GM04503 (cell line): ENCODE measurements at regions not wholly inside any gene's neighbourhood (a gene's known extent, or its start where the extent isn't known, plus 50 kb on each side); places are given as distances from the start of the nearest gene placed in this dataset.
"Not testable (repeated sequence)": the region's sequence is repeated elsewhere in the genome, so short reads cannot be mapped to it uniquely, and the experiment has no call there.

Experiments
- DNase-seq: peaks from one replicate; pipeline ENCODE4 v3.0.0-alpha.2; 2012; ENCODE audit warnings: low read depth

DNA sequence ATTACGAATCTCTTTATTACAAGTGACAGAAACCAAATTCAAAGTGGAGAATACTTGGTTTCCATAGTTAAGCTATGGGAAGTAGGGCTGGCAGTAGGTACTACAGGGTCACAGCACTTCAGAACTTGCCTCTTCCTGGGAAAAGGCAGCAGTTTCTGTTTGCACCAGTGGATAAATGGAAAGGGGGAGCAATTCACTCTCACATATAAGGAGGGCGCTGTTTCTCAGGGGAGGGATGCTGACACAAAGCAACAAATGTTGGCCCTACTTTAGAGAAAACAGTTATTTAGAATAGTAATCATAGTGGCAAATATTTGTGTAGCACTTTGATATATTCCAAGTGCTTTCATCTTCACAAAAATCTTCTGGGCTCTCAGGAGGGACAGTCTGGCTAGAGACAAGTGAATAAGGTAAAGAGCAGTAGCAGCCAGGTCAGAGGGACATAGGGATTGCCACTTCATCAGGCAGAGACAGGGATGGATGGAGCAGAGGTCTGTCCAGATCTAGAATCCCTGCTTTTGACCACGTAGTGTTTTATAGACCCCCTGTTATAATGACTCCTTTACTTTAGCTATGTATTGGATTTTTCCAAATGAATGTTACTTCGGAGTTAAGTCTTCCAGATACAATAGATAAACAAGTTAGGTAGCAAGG lies 554.8 kb upstream of the SGCD start:
- no peak for DNase-seq

DNA sequence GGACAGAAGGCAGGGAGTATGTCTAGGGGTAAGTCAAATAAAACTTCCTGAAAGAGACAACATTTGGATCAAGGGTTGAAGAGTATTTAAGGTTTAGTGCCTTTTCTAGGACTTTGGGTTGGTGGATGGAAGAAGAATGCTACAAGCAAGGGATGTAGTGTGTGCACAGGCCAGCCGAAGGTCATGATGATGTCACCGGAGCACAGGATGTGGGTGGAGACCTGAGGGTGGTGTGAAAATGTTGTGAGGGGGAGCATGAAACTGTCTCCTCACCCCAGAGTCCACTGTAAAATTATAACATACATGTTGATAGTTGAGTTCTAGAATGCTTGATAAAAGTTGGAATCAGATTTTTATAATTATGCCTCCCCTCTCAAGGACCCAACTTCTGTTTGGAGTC lies 553.3 kb upstream of the SGCD start:
- no peak for DNase-seq

DNA sequence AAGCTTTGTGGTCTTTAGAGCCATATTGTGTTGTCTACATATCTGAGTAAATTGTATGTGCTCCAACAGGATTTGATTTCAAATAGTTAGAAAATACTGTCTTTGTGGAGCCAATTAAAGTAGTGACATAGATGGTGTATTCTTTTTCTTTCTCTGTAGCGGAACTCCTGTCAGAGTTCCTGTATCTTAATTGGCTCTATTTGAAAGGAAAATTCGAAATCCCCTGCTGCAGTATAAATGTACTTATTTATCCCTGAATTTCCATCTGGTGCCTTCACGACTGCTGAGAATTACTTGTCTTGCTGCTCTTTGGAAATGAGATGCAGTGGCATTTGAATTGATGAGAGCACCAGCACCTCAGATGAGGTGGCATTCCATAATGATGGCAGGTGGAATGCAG lies 546.7 kb upstream of the SGCD start:
- DNase-seq = no peak

DNA sequence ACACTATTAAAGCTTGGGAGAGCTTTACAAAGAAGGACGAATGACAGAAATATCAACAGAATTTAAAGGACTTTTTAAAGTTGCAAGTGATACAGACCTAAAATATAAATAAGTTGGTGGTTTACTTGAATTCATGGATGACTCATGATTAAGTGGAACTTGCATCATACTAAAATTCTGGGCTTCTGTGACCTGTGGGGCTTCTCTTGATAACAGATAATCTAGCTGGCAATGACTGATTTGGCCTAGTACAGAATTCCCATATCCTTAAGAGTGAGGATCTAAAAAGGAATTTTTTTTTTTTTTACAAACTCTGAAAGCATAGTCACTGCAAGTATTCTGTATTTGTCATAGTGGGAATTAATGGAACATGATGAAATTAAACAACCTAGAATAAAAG lies 543.7 kb upstream of the SGCD start:
- no peak for DNase-seq

DNA sequence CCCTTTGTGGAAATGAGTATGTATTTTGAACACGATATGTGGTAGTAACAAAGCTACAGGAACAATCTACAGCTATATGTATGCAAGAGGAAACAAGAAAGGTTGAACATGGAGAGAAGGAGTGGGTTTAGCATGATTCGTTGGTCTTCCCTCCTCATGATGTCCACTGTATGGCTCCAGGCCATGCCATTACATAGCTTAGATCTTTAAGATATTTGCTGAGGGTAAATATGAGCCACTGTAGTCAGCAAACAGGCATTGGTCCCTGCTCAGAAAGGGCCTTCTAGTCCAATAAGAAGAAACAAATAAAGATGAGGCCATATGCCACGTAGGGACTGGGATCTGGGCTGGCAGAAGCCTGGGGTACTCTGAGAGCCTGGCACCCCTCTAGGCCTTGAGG lies 543.2 kb upstream of the SGCD start:
- no peak for DNase-seq

DNA sequence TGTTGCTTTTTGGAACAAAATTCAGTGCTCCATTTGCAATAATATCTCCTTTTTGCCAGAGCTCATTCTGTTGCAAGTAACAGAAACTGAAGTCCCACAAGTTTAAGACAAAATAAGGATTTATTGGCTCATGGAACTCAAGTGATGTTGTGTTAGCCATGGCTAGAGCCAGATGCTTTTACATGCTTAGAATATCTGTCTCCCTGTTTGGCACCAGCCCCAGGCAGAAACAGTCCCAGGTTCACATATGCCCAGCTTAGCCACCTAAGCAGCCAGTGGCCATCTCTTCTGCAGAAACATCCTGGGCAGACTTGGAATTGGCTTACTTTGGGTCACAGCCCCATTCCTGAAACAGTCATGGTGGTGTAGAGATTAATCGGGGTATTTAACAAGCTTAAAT lies 540.9 kb upstream of the SGCD start:
- no peak for DNase-seq

DNA sequence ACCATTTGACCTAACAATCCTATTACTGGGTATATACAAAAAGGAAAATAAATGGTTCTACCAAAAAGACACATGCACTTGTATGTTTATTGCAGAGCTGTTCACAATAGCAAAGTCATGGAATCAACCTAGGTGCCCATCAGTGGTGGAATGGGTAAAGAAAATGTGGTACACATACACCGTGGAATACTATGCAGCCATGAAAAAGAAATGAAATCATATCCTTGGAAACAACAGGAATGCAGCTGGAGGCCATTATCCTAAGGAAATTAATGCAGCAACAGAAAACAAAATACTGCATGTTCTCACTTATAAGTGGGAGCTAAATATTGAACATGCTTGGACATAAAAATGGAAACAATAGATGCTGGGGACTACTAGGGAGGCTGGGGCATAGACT lies 534.1 kb upstream of the SGCD start:
- DNase-seq = no peak

DNA sequence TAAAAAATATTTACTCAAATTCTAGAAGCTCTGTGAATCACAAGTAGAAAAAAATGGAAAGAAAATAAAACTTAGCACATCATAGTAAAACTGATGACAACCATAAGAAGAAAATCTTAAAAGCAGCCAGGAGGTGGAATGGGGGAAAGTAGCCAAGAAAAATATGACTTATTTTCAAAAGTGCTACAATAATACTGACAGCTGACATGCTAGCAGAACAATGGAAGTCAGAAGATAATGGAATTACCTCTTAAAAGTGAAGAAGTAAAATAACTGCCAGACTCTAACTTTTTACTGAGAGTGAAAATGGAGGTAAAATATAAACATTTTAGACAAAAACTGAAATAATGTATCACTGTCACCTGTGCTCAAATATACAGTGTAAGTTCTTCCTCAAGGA lies 532.2 kb upstream of the SGCD start:
- DNase-seq = no peak

DNA sequence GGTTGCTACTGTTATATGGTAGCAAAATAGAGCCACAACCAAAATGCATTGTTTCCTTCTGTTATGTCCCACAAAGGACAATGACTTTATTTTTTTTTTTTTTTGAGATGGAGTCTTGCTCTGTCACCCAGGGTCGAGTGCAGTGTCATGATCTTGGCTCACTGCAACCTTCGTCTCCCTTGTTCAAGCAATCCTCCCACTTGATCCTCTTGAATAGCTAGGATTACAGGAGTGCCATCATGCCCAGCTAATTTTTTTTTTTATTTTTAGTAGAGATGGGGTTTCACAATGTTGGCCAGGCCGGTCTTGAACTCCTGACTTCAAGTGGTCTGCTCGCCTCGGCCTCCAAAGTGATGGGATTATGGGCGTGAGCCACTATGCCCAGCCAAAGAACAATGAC lies 527.7 kb upstream of the SGCD start:
- no peak for DNase-seq

DNA sequence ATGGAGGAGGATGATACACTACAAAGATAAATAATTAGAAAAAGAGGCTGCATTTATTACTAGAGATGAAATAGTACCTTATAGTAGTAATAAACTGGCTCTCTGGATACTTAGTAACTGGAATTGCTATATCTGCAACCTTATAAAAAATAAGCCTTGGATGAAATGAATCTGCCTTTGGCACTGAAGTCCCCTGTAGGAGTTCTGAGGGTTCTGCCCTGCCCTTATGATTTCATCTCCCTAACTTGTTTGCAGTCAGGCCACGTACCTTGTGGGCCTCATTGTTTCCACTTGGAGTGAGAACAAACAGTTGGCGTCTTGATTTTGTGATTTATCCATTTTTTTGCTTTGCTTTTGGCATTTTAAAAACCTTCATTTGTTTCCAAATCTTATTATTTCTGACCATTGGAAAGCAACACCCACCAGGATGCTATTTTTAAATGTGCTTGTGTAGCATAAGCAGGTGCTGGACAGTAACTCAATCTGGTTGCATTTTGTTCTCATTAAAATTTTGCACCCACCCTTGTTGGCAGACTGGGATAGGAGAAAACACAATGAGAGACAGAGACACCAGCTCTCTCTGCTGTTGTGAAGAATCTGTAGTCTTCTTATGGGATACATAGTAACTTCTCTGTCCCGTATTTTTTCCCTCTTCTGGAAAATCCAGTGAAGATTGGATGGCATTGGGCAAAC lies 518.9 kb upstream of the SGCD start:
- DNase-seq = no peak

DNA sequence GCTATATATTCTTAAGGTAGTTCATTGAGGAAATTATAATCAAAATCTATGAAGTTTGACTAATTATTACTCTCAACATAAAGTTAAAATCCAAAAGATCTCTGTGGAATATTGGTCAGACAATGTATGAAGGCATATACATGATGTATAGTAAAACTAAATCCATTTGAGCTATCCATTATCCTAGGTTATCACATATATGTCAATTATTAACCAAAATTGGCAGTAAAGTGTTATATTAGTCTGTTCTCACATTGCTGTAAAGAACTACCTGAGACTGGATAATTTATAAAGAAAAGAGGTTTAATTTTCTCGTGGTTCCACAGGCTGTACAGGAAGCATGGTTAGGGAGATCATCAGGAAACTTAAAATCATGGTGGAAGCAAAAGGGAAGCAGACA lies 511.7 kb upstream of the SGCD start:
- DNase-seq = no peak

DNA sequence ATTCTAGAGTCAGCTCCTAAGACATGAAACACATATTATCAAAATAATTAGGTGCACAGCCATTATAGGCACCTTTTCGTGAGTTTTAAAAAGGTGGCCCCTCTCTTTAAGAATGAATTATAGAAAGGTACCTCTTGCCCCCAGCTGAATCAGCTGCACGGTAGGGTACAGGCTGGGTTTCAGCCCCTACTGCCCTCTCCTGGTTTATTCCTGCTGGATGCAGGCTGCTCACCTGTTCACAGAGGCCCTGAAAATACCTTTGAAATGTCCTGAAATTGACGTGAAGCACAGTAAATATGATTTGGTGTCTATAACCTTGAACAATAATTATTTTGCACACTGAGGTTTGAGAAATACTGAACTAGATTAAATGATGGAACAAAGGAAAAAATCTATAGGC lies 504.8 kb upstream of the SGCD start:
- DNase-seq = no peak

DNA sequence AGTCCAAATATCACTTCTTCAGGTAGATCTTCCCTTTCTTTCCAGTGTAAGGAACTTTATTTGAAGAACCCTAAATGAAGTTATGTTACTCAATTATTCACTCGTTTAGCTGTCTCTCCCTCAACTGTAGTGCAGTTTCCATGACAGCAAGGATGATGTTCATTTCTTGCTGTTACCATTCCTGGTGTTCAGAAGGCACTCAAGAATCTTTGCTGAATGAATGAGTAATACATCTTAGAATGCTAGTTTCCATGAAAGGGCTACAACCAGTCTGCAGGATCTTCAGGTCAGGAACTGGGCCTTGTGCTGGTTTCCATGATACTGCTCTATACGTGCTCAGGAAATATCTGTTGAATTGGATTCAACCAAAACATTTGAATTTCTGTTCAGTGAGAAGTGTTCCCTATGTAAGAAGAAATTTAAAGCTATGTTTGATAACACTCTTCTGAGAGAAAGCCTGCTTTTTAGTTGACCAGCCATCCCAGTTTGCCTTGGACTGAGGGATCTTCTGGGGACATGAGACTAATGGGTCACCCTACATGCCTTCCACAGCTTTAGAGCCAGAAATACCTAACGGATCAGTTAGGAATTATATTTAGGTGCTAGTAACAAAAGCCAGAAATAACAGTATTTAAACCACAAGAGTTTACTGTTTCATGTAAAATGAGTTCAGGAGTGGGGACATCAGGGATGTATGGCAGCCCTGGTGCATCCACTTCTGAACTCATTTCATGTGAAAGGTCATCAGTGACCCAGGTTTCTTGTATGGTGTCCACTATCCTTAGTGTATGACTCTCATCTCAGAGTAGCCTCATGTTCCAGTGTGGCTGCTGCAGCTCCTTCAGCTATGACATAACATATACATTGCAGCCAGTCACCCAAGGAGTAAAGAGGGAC lies 500.1 kb upstream of the SGCD start:
- DNase-seq = peak; percentile 31

DNA sequence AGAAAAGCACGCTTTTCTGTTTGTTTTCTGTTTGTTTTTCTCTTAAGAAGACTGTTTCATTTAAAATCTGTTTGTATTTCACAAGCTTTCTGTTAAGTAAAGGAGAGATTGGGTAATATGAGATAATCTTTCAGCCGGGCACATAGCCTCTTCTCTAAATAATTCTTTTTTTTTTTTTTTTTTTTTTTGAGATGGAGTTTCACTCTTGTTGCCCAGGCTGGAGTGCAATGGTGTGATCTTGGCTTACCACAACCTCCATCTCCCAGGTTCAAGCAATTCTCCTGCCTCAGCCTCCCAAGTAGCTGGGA lies 499.5 kb upstream of the SGCD start:
- DNase-seq = not testable (repeated sequence)

DNA sequence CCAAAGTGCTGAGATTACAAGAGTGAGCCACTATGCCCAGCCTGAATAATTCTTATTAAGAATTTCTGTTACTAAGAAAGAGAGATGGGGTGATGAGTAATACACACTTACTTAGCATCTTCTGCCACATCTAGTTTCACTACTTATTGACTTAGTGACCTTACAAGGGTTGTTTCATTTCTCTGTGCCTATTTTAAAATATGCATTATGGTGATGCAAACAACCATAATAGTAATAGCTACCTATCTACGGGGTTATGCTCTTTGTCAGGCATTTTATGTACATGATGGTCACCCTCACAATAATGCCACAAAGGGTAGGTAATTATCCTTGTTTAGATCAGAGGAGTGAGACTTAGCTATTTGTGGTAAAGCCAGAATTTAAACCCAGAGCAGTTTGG lies 499.0 kb upstream of the SGCD start:
- DNase-seq = no peak

DNA sequence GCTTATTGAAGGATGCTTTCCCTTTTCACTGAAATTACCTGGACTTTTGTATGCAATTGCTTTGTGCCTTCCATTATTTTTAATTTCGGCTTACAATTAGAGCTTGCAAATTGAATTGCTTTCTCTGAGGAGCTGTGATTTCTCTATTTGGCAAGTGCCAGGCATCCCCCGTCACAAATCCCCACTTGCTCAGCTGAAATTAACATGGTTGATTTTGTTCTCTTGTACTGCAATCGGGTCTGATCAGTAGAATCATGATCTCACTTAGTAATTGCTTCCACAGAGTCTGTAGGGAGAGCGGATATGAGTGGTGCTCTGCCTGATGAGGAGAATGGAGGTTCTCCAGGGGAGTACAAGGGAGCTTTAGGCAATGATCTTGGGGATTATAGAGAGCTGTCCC lies 495.5 kb upstream of the SGCD start:
- no peak for DNase-seq

DNA sequence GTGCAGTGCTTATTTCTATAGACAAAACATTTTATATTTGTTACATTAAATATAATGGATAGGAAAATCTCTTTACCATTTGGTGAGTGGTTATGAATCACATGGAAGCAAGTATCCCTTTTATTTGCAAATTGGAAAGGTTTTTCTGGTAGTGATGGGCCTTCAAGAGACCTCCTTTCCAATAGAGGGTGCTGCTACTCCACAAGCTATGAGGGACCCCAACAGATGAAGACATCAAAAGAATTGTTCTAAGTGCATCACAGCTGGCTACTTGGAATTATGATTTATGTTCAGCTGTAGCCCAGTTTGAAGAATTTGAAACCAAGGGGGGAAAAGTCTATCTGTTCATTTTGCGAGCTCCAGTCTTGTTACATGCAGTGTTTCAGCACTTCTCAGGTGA lies 493.7 kb upstream of the SGCD start:
- DNase-seq = no peak

DNA sequence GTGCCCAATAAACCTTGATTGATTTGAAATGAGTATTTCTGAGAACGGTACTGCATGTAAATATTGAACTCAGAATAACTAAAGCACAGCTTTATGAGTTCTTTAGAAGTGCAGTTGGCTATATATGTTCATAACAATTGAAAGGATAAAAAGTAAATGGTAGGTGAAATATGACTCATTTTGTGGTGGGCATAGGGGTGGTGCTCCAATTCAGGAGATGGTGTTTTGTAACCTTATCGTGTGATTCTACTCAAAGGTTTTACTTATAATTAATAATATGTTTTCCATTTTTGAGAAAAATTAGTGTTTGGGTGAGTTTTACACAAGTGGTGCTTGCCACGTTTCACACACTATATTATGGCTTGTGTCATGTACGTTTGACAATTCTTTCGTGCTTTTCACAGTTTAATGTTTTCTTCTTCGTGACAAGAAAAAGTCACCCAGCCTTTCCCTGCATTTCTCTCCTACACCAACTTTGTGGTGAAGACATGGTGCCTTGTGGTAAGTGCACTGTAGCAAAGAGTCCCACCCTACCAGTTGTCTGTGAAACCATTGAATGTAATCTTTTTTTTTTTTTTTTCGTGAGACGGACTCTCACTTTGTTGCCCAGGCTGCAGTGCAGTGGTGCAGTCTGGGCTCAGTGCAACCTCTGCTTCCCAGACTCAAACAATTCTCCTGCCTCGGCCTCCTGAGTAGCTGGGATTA lies 492.5 kb upstream of the SGCD start:
- DNase-seq = no peak

DNA sequence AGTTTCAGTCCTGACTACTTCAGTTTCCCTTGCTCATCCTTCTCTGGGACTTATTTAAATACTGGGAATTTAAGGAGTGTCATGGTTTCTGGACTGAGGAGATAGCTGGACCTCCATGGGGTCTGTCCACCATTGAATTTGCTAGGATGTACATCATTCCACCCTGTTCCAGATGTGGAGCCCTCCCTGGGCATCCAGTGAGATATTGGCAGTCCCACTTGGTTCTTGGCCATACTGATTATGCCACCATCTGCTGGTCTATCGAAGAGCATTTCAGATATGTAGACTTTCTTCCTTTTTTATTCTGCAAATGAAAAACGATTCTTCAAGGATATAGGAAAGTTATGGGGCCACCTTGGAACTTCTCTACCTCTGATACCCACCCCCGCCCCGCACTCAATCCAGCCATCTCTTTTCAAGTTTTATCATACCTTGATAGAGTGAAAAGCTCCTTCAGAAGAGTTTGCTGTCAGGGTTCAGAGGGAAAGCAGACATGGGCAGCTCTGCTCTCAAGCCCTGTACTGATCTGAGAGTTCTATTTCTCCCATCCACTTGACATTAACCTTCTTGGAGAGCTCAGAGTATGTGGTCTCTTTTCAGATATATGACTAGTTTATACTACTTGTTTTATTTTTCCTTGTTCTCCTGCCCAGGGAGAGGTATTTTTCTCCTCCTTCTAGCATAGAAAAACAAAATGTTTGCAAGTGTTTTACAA lies 490.7 kb upstream of the SGCD start:
- no peak for DNase-seq

DNA sequence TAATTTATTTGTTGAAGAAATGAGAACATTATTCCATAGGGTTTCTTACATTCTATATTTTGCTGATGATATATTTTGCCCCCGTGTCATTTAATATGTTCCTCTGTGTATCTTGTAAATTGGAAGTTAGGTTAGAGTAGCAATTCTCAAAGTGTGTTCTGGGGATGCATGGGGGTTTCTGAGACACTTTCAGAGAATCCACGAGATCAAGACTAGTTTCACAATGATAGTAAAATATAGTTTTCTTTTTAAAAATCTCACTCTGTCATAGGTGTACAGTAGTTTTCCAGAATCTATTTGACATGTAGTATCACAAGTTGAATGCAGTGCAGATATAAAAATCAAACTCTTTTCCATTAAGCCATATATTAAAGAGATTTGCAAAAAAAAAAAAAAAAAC lies 488.6 kb upstream of the SGCD start:
- no peak for DNase-seq

DNA sequence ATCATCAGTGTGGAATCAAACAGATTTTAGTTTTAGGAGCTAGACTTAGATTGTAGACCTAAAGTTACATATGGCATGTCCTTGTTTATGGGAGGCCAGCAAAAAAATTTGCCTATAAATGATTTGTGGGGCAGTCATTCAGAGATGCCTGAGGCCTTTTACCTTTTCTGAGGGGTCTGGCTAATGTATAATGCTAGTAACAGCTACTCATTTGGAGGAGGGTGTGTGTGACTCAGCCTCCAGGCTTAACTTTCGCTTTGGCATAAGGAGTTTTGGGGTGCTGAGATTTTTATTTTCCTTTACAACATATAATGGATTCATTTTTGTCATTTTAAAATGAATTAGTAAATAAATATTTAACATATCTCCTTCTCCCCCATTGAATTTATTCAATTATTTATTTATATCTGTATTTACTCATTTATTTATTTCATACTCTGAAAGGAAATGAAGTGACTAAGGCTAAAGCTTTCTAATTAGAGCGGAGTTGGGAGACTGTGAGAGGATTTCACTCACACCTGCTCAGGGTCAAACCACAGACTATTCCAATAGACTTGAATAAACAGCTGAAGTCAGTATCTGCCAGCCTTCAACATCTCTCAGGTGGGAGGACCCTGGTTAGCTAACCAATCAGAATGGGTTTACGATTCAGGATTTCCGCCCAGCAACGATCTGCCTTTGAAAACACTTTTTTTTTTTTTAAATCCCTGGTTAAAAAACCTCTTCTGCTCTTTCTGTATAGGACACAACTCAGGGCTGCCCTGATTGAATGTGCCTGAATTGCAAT lies 487.5 kb upstream of the SGCD start:
- no peak for DNase-seq
